WERI-Rb-1 (cell line): ENCODE measurements at regions not wholly inside any gene's neighbourhood (a gene's known extent, or its start where the extent isn't known, plus 50 kb on each side); places are given as distances from the start of the nearest gene placed in this dataset.

Source experiments
- DNase-seq: peaks from one replicate; pipeline ENCODE4 v3.0.0-alpha.2; 2020
- H3K27ac ChIP-seq: fragments of 250-450 bp; sonication (Bioruptor Pico); 2 replicates; pipeline ENCODE4 v1.5.1; 2020; ENCODE audit warnings: mild to moderate bottlenecking, moderate library complexity
- H3K27me3 ChIP-seq: fragments of 250-450 bp; sonication (Bioruptor Pico); 2 replicates; pipeline ENCODE4 v1.5.1; 2021; ENCODE audit warnings: mild to moderate bottlenecking, low read depth, moderate library complexity; ENCODE audit not compliant: insufficient read depth, severe bottlenecking
- H3K36me3 ChIP-seq: fragments of 250-450 bp; sonication (Bioruptor Pico); 2 replicates; pipeline ENCODE4 v1.5.1; 2020; ENCODE audit warnings: mild to moderate bottlenecking, moderate library complexity
- H3K4me3 ChIP-seq: 2 replicates; pipeline ENCODE4 v1.5.1; 2011; ENCODE audit warnings: low read depth, mild to moderate bottlenecking, control low read depth, low read length
- H3K9me3 ChIP-seq: fragments of 250-450 bp; sonication (Bioruptor Pico); 2 replicates; pipeline ENCODE4 v1.5.1; 2021; ENCODE audit warnings: mild to moderate bottlenecking, moderate library complexity; ENCODE audit not compliant: severe bottlenecking
- TF ChIP-seq, protein P1 (sequence below): IDR thresholded peaks from 2 replicates; pipeline ENCODE4 v1.5.1; 2011; ENCODE audit warnings: low read depth, mild to moderate bottlenecking, control low read depth, inconsistent platforms, low read length

- Histone ChIP-seq H3K9me3 (no peaks in the 10 kb centered on the region), H3K4me3 (no peak overlapping the region), H3K27me3 (no peaks in the 10 kb centered on the region), H3K27ac (no peak overlapping the region), H3K36me3 (no peaks in the 10 kb centered on the region)
- TF ChIP-seq, protein P1, sequence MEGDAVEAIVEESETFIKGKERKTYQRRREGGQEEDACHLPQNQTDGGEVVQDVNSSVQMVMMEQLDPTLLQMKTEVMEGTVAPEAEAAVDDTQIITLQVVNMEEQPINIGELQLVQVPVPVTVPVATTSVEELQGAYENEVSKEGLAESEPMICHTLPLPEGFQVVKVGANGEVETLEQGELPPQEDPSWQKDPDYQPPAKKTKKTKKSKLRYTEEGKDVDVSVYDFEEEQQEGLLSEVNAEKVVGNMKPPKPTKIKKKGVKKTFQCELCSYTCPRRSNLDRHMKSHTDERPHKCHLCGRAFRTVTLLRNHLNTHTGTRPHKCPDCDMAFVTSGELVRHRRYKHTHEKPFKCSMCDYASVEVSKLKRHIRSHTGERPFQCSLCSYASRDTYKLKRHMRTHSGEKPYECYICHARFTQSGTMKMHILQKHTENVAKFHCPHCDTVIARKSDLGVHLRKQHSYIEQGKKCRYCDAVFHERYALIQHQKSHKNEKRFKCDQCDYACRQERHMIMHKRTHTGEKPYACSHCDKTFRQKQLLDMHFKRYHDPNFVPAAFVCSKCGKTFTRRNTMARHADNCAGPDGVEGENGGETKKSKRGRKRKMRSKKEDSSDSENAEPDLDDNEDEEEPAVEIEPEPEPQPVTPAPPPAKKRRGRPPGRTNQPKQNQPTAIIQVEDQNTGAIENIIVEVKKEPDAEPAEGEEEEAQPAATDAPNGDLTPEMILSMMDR: no peak
- DNase-seq: no peak
Observed at GRCh38 chr2:128534688-128535392, 216.2 kb upstream of the HS6ST1 start.

DNA sequence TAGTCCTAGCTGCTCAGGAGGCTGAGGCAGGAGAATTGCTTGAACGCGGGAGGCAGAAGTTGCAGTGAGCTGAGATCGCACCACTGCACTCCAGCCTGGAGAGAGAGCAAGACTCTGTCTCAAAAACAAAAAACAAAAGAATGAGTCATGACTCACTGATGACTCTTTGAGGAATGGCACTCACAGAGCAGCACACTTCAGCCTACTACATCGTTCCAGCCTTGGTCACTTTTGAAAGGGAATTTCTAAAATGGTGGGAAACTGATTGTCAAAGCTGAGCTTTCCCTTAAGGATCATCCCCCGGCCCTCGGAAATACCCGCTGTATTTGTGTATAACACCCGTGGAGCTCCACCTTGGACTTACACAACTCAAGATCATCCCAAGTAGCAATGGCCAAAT, 217.3 kb upstream of the HS6ST1 start:
- no peak for DNase-seq
- H3K27ac ChIP-seq: no peak overlapping the region
- no peaks in the 10 kb centered on the region for H3K9me3 ChIP-seq
- TF ChIP-seq, protein P1: no peak
- H3K36me3 ChIP-seq: no peaks in the 10 kb centered on the region
- H3K27me3 ChIP-seq: no peaks in the 10 kb centered on the region
- no peak overlapping the region for H3K4me3 ChIP-seq

DNA sequence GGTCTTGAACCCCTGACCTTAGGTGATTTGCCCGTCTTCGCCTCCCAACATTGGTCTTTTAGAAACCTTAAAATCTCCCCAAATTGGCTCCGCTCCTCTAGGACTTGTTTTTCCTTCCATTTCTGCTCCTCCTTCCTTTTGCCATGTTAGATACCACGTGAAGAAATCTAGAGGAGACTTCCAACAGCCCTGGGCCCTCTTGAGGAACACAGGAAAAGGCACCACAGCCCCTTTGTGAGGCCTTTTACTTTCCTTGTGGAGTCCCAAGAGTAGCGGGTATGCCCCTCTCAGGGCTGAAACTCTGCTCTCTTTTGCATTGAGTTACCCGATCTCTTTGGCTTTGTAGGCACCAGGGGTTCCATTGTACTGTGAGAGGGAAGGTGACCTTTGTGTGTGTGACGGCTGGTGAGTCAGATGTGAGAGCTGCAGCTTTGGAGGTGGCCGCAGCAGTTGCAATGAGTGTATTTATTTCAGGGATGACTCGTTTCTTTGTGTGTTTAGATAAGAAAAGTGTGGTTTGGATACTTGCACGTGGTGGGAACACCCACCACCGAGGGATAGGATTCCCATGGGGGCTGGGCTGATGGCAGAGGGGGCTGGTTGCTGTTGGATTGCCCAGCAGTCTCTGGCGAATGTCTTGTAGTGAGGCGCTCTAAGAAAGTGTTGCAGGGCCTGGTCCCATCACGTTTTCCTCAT, 218.4 kb upstream of the HS6ST1 start:
- TF ChIP-seq, protein P1: no peak
- Histone ChIP-seq H3K27ac (no peak overlapping the region), H3K9me3 (no peaks in the 10 kb centered on the region), H3K36me3 (no peaks in the 10 kb centered on the region), H3K4me3 (no peak overlapping the region), H3K27me3 (no peaks in the 10 kb centered on the region)
- no peak for DNase-seq

DNA sequence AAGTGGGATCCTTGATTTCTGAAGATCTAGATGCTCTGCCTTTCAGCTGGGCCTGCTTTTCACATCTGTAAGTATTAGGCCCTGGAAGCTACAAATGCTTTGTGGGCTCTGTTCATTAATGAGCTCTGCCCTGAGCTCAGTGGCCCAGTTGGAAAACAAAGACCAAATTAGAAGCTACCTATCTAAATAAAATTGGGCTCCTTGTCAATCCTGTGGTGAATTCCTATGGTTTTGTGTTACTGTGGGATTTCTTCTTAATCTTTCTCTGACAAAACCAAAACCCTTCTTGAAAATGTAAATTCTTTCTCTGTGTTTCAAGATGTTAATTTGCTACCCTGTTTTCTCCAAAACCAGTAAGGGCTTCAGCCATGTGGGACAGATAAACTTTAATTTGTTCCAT, 219.0 kb upstream of the HS6ST1 start:
- H3K4me3 ChIP-seq: no peak overlapping the region
- TF ChIP-seq, protein P1: no peak
- no peak for DNase-seq
- no peaks in the 10 kb centered on the region for H3K27me3 ChIP-seq
- no peaks in the 10 kb centered on the region for H3K9me3 ChIP-seq
- no peaks in the 10 kb centered on the region for H3K36me3 ChIP-seq
- no peak overlapping the region for H3K27ac ChIP-seq

- H3K4me3 ChIP-seq: no peak overlapping the region
- H3K9me3 ChIP-seq: no peaks in the 10 kb centered on the region
- no peaks in the 10 kb centered on the region for H3K27me3 ChIP-seq
- no peak for DNase-seq
- no peaks in the 10 kb centered on the region for H3K36me3 ChIP-seq
- TF ChIP-seq, protein P1: no peak
- H3K27ac ChIP-seq: no peak overlapping the region
Observed at GRCh38 chr2:128538396-128538795, 219.7 kb upstream of the HS6ST1 start.
